KMS-11 (cell line): ENCODE measurements at regions not wholly inside any gene's neighbourhood (a gene's known extent, or its start where the extent isn't known, plus 50 kb on each side); places are given as distances from the start of the nearest gene placed in this dataset.
A peak's percentile ranks its signal among the peaks of the same experiment; 100 is the strongest.

Experiments used
- H2AFZ ChIP-seq: fragments of 200-600 bp; sonication (generic); 2 replicates; pipeline ENCODE4 v1.6.1; 2016; ENCODE audit warnings: antibody characterized with exemption, mixed run types, low read depth
- H3K27ac ChIP-seq: fragments of 200-600 bp; sonication (generic); 2 replicates; pipeline ENCODE4 v1.6.1; 2016; ENCODE audit warnings: mild to moderate bottlenecking, mixed run types
- H3K27me3 ChIP-seq: fragments of 200-600 bp; sonication (generic); 2 replicates; pipeline ENCODE4 v1.6.1; 2017; ENCODE audit warnings: mild to moderate bottlenecking, low read depth, mixed run types, moderate library complexity; ENCODE audit not compliant: insufficient read depth
- H3K36me3 ChIP-seq: fragments of 200-600 bp; sonication (generic); 2 replicates; pipeline ENCODE4 v1.6.1; 2017; ENCODE audit warnings: mild to moderate bottlenecking, mixed run types; ENCODE audit not compliant: insufficient read depth
- H3K4me1 ChIP-seq: fragments of 200-600 bp; sonication (generic); 2 replicates; pipeline ENCODE4 v1.6.1; 2016; ENCODE audit warnings: mild to moderate bottlenecking, low read depth, mixed run types; ENCODE audit not compliant: poor library complexity, severe bottlenecking
- H3K4me2 ChIP-seq: fragments of 200-600 bp; sonication (generic); 2 replicates; pipeline ENCODE4 v1.7.0; 2016; ENCODE audit warnings: mild to moderate bottlenecking, mixed run types
- H3K4me3 ChIP-seq: fragments of 200-600 bp; sonication (generic); IDR thresholded peaks from 2 replicates; pipeline ENCODE4 v1.6.1; 2017; ENCODE audit warnings: low read depth, low read length, mixed read lengths; ENCODE audit not compliant: insufficient read depth
- H3K79me2 ChIP-seq: fragments of 200-600 bp; sonication (generic); 2 replicates; pipeline ENCODE4 v1.6.1; 2016; ENCODE audit warnings: low read depth, mixed run types; ENCODE audit not compliant: insufficient read depth
- H3K9ac ChIP-seq: fragments of 200-600 bp; sonication (generic); 2 replicates; pipeline ENCODE4 v1.6.1; 2016; ENCODE audit warnings: mild to moderate bottlenecking, mixed run types
- H4K20me1 ChIP-seq: fragments of 200-600 bp; sonication (generic); 2 replicates; pipeline ENCODE4 v1.6.1; 2016; ENCODE audit warnings: mild to moderate bottlenecking, mixed run types; ENCODE audit not compliant: insufficient read depth
- TF ChIP-seq, protein P1 (sequence below): fragments of 200-600 bp; sonication (generic); conservative IDR thresholded peaks from 2 replicates; pipeline ENCODE4 v1.6.1; 2017; ENCODE audit warnings: low read depth, mild to moderate bottlenecking, antibody characterized with exemption, low read length, moderate library complexity, mixed read lengths

DNA sequence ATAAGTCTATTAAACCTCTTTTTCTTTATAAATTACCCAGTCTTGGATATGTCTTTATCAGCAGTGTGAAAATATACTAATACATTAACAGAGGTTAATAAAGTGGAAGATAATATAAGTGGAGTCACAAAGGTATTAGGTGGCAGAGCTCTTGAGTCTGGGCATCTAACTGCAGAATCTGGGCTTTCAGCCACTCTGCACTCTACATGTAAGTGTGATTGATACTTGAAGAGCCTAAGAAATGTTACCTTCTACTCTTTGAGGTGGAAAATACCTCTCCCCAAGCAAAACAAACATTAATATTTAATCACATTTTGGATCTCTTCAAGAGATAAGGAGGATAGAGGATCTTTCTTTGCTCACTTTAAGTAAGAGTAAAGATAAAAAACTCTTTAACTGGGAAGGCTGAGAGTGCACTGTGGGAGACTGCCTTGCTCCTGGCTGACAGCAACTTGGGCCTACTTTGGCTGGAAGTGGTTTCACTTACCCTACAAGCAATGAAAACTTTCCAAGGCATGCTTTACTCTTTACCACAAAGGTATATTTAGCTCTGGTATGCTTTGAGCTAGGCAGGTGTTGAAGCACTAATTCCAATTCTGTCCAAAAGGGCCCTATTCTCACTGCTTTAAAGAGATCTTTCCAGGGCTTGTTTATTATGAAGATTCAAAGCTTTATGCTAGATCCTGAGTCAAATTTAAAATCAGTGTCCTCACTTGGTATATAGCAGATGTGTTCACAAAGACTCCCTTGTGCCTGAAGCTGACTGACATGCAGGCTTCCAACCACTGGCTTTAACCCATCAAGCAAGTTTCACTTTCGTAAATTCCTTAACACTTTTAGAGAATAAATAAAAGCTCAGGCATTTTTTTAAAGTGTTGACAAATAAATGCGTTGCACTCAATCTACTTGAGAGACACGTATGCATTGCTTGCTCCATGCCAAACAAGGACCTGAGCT lies 245.3 kb upstream of the ZP4 start:
- no peak overlapping the region for H3K27ac ChIP-seq
- H2AFZ ChIP-seq, result no peak overlapping the region
- H3K36me3 ChIP-seq, result no peaks in the 10 kb centered on the region
- H3K27me3 ChIP-seq, result no peaks in the 10 kb centered on the region
- H3K4me3 ChIP-seq, result no peak overlapping the region
- peaks cover 16% of the 10 kb centered on the region for H3K4me1 ChIP-seq
- TF ChIP-seq, protein P1, sequence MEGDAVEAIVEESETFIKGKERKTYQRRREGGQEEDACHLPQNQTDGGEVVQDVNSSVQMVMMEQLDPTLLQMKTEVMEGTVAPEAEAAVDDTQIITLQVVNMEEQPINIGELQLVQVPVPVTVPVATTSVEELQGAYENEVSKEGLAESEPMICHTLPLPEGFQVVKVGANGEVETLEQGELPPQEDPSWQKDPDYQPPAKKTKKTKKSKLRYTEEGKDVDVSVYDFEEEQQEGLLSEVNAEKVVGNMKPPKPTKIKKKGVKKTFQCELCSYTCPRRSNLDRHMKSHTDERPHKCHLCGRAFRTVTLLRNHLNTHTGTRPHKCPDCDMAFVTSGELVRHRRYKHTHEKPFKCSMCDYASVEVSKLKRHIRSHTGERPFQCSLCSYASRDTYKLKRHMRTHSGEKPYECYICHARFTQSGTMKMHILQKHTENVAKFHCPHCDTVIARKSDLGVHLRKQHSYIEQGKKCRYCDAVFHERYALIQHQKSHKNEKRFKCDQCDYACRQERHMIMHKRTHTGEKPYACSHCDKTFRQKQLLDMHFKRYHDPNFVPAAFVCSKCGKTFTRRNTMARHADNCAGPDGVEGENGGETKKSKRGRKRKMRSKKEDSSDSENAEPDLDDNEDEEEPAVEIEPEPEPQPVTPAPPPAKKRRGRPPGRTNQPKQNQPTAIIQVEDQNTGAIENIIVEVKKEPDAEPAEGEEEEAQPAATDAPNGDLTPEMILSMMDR, result no peak
- H3K4me2 ChIP-seq, result peak overlapping the region; percentile 20; the same call in 1 of the 2 replicates
- no peak overlapping the region for H3K9ac ChIP-seq
- no peaks in the 10 kb centered on the region for H3K79me2 ChIP-seq
- H4K20me1 ChIP-seq, result no peaks in the 10 kb centered on the region

DNA sequence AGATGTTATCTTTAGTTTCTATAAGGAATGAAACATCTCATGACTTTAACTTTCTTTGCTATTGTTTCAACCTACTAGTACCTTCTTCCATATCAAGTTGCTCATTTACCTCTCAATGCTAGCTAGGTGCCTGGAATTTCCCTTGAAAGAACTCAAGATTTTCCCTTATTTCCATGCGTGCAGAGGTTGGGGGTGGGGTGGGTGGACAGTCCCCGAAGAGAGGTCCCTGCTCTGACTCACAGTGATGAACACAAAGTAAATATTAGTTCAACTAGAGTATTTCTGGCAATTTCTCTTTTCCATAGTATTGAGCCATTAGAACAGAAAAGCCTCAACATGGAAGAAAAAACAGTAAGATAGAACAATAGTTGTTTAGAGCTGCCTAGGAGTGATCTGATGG lies 239.0 kb upstream of the ZP4 start:
- Histone ChIP-seq H3K27ac (no peak overlapping the region), H4K20me1 (no peaks in the 10 kb centered on the region), H3K27me3 (no peaks in the 10 kb centered on the region), H3K4me2 (no peak overlapping the region), H2AFZ (no peak overlapping the region), H3K36me3 (no peaks in the 10 kb centered on the region), H3K4me1 (no peaks in the 10 kb centered on the region), H3K9ac (no peak overlapping the region), H3K79me2 (no peaks in the 10 kb centered on the region), H3K4me3 (no peak overlapping the region)
- TF ChIP-seq, protein P1, result no peak

DNA sequence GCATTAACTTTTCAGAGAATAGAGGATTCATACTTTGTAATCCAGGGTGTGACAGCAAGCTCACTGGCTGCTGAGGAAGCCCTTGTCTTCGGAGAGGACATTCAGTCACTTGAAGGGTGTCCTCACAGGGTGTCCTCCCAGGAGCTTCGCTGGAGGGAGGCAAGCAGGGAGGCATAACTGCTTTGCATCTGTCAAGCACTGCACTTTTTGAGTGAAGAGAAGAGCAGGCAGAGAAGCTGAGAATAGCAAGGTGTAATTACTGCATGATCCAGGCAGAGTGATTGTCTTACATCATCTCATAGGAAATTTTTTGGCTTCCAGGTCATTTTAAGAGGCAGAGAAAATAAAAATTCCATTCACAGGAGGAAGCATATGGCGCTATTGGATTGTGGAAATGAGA lies 232.5 kb upstream of the ZP4 start:
- no peaks in the 10 kb centered on the region for H3K27me3 ChIP-seq
- H3K9ac ChIP-seq, result no peak overlapping the region

DNA sequence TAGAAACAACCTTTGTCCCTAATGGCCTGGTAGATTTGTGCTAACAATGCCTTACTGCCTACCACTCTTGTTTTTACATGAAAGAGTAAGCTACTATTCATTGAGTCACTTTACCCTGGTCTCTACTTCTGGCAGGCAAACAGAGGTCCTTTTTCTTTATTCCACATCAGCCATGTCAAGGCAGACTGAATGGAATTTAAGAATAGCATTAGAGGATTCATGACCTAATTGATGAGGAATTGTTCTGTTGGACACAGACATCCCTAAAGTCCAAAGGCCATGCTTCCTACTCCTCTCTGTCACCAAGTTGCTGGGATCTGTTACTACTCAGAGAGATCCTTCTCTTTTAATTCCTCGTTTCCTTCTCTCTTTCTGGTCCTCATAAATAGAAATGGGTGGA lies 229.1 kb upstream of the ZP4 start:
- Histone ChIP-seq H4K20me1 (no peaks in the 10 kb centered on the region), H3K4me1 (peaks cover 8% of the 10 kb centered on the region), H3K4me2 (no peak overlapping the region), H2AFZ (no peak overlapping the region), H3K9ac (no peak overlapping the region), H3K27ac (no peak overlapping the region), H3K4me3 (no peak overlapping the region), H3K79me2 (no peaks in the 10 kb centered on the region), H3K27me3 (no peaks in the 10 kb centered on the region), H3K36me3 (no peaks in the 10 kb centered on the region)
- TF ChIP-seq, protein P1, result no peak

More for the DNA sequence above, 232.5 kb upstream of the ZP4 start:
- Histone ChIP-seq H3K4me2 (no peak overlapping the region), H2AFZ (no peak overlapping the region), H3K36me3 (no peaks in the 10 kb centered on the region), H3K27ac (no peak overlapping the region), H4K20me1 (no peaks in the 10 kb centered on the region), H3K79me2 (no peaks in the 10 kb centered on the region), H3K4me1 (peaks cover 8% of the 10 kb centered on the region), H3K4me3 (no peak overlapping the region)
- TF ChIP-seq, protein P1, result no peak
